ENCODE measurements at regions not wholly inside any gene's neighbourhood (a gene's known extent, or its start where the extent isn't known, plus 50 kb on each side); places are given as distances from the start of the nearest gene placed in this dataset.
"Not testable (repeated sequence)": the region's sequence is repeated elsewhere in the genome, so short reads cannot be mapped to it uniquely, and the experiment has no call there.

- DNase-seq (ENCODE audit: low spot score), result no peak
- ATAC-seq (ENCODE audit: low FRiP score), result no peak
- TF ChIP-seq CTCF (IDR thresholded peaks at IDR 0.05), result no peak
Observed at GRCh38 chr4:30116401-30116800, 603.8 kb upstream of the PCDH7 start.

- DNase-seq (ENCODE audit: low spot score) (no peak), ATAC-seq (ENCODE audit: low FRiP score) (no peak)
- TF ChIP-seq CTCF (IDR thresholded peaks at IDR 0.05), result no peak
Observed at GRCh38 chr4:30117433-30117832, 602.7 kb upstream of the PCDH7 start.

- TF ChIP-seq CTCF (IDR thresholded peaks at IDR 0.05), result no peak
- ATAC-seq (ENCODE audit: low FRiP score) (no peak), DNase-seq (ENCODE audit: low spot score) (no peak)
Observed at GRCh38 chr4:30122711-30123110, 597.5 kb upstream of the PCDH7 start.

DNA sequence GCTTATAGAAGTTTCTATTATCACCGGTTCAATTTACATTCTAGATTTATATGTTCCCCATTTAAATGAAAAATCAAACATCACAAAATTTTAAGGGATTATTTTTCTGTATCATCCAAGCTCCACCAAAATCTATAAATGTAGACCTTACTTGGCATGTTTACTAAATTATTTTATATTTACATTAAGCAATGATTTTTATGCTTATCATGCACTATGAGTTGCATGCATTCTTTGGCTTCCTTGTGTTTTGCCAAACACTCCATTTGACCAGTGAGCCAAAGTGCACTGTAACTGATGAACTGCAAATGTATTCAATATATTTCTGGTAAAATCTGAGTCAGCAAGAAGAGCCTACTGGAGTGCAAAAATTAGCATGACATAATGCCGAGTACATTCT, 595.5 kb upstream of the PCDH7 start:
- ATAC-seq (ENCODE audit: low FRiP score); DNase-seq (ENCODE audit: low spot score): not testable (repeated sequence)

- DNase-seq (ENCODE audit: low spot score) (no peak), ATAC-seq (ENCODE audit: low FRiP score) (no peak)
- TF ChIP-seq CTCF (IDR thresholded peaks at IDR 0.05), result no peak
Observed at GRCh38 chr4:30125868-30126267, 594.3 kb upstream of the PCDH7 start.

- TF ChIP-seq CTCF (IDR thresholded peaks at IDR 0.05), result no peak
- ATAC-seq (ENCODE audit: low FRiP score) (no peak), DNase-seq (ENCODE audit: low spot score) (no peak)
Observed at GRCh38 chr4:30126351-30126750, 593.8 kb upstream of the PCDH7 start.

- not testable (repeated sequence) for DNase-seq (ENCODE audit: low spot score); ATAC-seq (ENCODE audit: low FRiP score)
Observed at GRCh38 chr4:30148828-30149227, 571.3 kb upstream of the PCDH7 start.

- not testable (repeated sequence) for DNase-seq (ENCODE audit: low spot score); ATAC-seq (ENCODE audit: low FRiP score)
Observed at GRCh38 chr4:30149539-30149938, 570.6 kb upstream of the PCDH7 start.

GRCh38 chr4:30153427-30153826, 566.7 kb upstream of the PCDH7 start:
- ATAC-seq (ENCODE audit: low FRiP score) (no peak), DNase-seq (ENCODE audit: low spot score) (no peak)
- TF ChIP-seq CTCF (IDR thresholded peaks at IDR 0.05), result no peak

All from omental fat pad (tissue), 3 donors.